H9 (cell line): ENCODE measurements at regions not wholly inside any gene's neighbourhood (a gene's known extent, or its start where the extent isn't known, plus 50 kb on each side); places are given as distances from the start of the nearest gene placed in this dataset.
A peak's percentile ranks its signal among the peaks of the same experiment; 100 is the strongest.

Experiments
- DNase-seq: peaks from one replicate; pipeline ENCODE4 v3.0.0-alpha.2; 2017
- H2AFZ ChIP-seq: one replicate; pipeline ENCODE4 v1.6.1; 2013; ENCODE audit warnings: mild to moderate bottlenecking, low read length, control low read depth, moderate library complexity
- H2AK5ac ChIP-seq: 2 replicates; pipeline ENCODE4 v1.6.1; 2013; ENCODE audit warnings: low read length, control low read depth, mixed read lengths; ENCODE audit not compliant: insufficient read length
- H2BK120ac ChIP-seq: one replicate; pipeline ENCODE4 v1.6.1; 2013; ENCODE audit warnings: low read depth, mild to moderate bottlenecking, low read length, control low read depth, inconsistent platforms; ENCODE audit not compliant: poor library complexity, severe bottlenecking
- H2BK12ac ChIP-seq: 2 replicates; pipeline ENCODE4 v1.6.1; 2013; ENCODE audit warnings: low read length, control low read depth, mixed read lengths, low read depth; ENCODE audit not compliant: insufficient read length
- H2BK15ac ChIP-seq: 2 replicates; pipeline ENCODE4 v1.6.1; 2013; ENCODE audit warnings: low read depth, low read length, control low read depth
- H2BK20ac ChIP-seq: one replicate; pipeline ENCODE4 v1.6.1; 2013; ENCODE audit warnings: low read depth, mild to moderate bottlenecking, low read length, control low read depth, inconsistent platforms; ENCODE audit not compliant: poor library complexity, severe bottlenecking
- H2BK5ac ChIP-seq: 2 replicates; pipeline ENCODE4 v1.6.1; 2013; ENCODE audit warnings: low read length, control low read depth, mixed read lengths; ENCODE audit not compliant: insufficient read length
- H3K14ac ChIP-seq: 2 replicates; pipeline ENCODE4 v1.6.1; 2013; ENCODE audit warnings: low read length, control low read depth; ENCODE audit not compliant: insufficient read depth
- H3K18ac ChIP-seq: 2 replicates; pipeline ENCODE4 v1.6.1; 2013; ENCODE audit warnings: low read depth, mild to moderate bottlenecking, mixed read lengths, low read length, control low read depth; ENCODE audit not compliant: insufficient read length
- H3K23ac ChIP-seq: 2 replicates; pipeline ENCODE4 v1.6.1; 2013; ENCODE audit warnings: low read length, control low read depth, mixed read lengths, low read depth; ENCODE audit not compliant: insufficient read length
- H3K23me2 ChIP-seq: 2 replicates; pipeline ENCODE4 v1.6.1; 2013; ENCODE audit warnings: low read depth, mild to moderate bottlenecking, mixed read lengths, low read length, control low read depth; ENCODE audit not compliant: insufficient read length, poor library complexity, severe bottlenecking
- H3K27ac ChIP-seq: 2 replicates; pipeline ENCODE4 v1.5.1; 2013; ENCODE audit warnings: low read length, control low read depth, mixed read lengths, low read depth; ENCODE audit not compliant: insufficient read length
- H3K27me3 ChIP-seq: 2 replicates; pipeline ENCODE4 v1.6.1; 2013; ENCODE audit warnings: low read length, control low read depth, inconsistent platforms; ENCODE audit not compliant: insufficient read depth
- H3K4ac ChIP-seq: 2 replicates; pipeline ENCODE4 v1.6.1; 2013; ENCODE audit warnings: low read depth, mild to moderate bottlenecking, control low read depth, inconsistent platforms, low read length, moderate library complexity
- H3K4me1 ChIP-seq: 2 replicates; pipeline ENCODE4 v1.6.1; 2013; ENCODE audit warnings: low read length, control low read depth, inconsistent platforms; ENCODE audit not compliant: insufficient read depth
- H3K4me2 ChIP-seq: 2 replicates; pipeline ENCODE4 v1.6.1; 2013; ENCODE audit warnings: low read length, control low read depth, mixed read lengths; ENCODE audit not compliant: insufficient read length, insufficient read depth
- H3K56ac ChIP-seq: 2 replicates; pipeline ENCODE4 v1.6.1; 2013; ENCODE audit warnings: low read depth, mild to moderate bottlenecking, mixed read lengths, low read length, control low read depth; ENCODE audit not compliant: insufficient read length
- H3K79me1 ChIP-seq: 2 replicates; pipeline ENCODE4 v1.6.1; 2013; ENCODE audit warnings: low read depth, mild to moderate bottlenecking, moderate library complexity, low read length, control low read depth, inconsistent platforms; ENCODE audit not compliant: insufficient read depth, poor library complexity, severe bottlenecking
- H3K79me2 ChIP-seq: 2 replicates; pipeline ENCODE4 v1.6.1; 2013; ENCODE audit warnings: low read length, control low read depth, inconsistent platforms; ENCODE audit not compliant: insufficient read depth
- H3K9ac ChIP-seq: 2 replicates; pipeline ENCODE4 v1.6.1; 2013; ENCODE audit warnings: low read length, control low read depth, mixed read lengths; ENCODE audit not compliant: insufficient read length; ENCODE audit errors: extremely low read depth
- H3K9me3 ChIP-seq: one replicate; pipeline ENCODE4 v1.6.1; 2013; ENCODE audit warnings: low read depth, low read length, inconsistent platforms; ENCODE audit not compliant: control insufficient read depth
- H3T11ph ChIP-seq: one replicate; pipeline ENCODE4 v1.6.1; 2013; ENCODE audit warnings: mild to moderate bottlenecking, low read length, control low read depth, inconsistent platforms
- H4K20me1 ChIP-seq: one replicate; pipeline ENCODE4 v1.6.1; 2013; ENCODE audit not compliant: control insufficient read depth, insufficient read length, insufficient read depth
- H4K5ac ChIP-seq: 2 replicates; pipeline ENCODE4 v1.6.1; 2013; ENCODE audit warnings: low read depth, mild to moderate bottlenecking, mixed read lengths, low read length, control low read depth; ENCODE audit not compliant: insufficient read length
- H4K8ac ChIP-seq: replicated peaks from 2 replicates; pipeline ENCODE4 v1.6.1; 2013; ENCODE audit warnings: low read length, control low read depth, mixed read lengths, low read depth; ENCODE audit not compliant: insufficient read length
- H4K91ac ChIP-seq: 2 replicates; pipeline ENCODE4 v1.6.1; 2013; ENCODE audit warnings: low read depth, mild to moderate bottlenecking, moderate library complexity, mixed read lengths, low read length, control low read depth; ENCODE audit not compliant: insufficient read length
- H3K27ac Mint-ChIP-seq, 3 experiments: 2 replicates in 2 of 3; 3 replicates in 1 of 3; pipeline ENCODE4 v1.8.0; 2020 to 2021; ENCODE audit warnings: mixed read lengths in 3 of 3, mild to moderate bottlenecking in 1 of 3, moderate library complexity in 1 of 3
- H3K27me3 Mint-ChIP-seq: 2 replicates; pipeline ENCODE4 v1.8.0; 2021; ENCODE audit warnings: low read depth, mild to moderate bottlenecking, moderate library complexity, mixed read lengths
- H3K36me3 Mint-ChIP-seq, 3 experiments: 2 replicates in 2 of 3; 3 replicates in 1 of 3; pipeline ENCODE4 v1.8.0; 2020 to 2021; ENCODE audit warnings: low read depth in 3 of 3, mixed read lengths in 3 of 3; ENCODE audit not compliant: insufficient read depth in 1 of 3
- H3K4me1 Mint-ChIP-seq, 2 experiments: 2 replicates each; pipeline ENCODE4 v1.8.0; 2020; ENCODE audit warnings: mixed read lengths in 2 of 2
- H3K4me3 Mint-ChIP-seq, 2 experiments: 2 replicates in 1 of 2; 3 replicates in 1 of 2; pipeline ENCODE4 v1.8.0; 2020 to 2021; ENCODE audit warnings: mild to moderate bottlenecking in 2 of 2, mixed read lengths in 2 of 2, moderate library complexity in 1 of 2
- H3K9me3 Mint-ChIP-seq, 2 experiments: 2 replicates in 1 of 2; 3 replicates in 1 of 2; pipeline ENCODE4 v1.8.0; 2020; ENCODE audit warnings: mild to moderate bottlenecking in 2 of 2, mixed read lengths in 2 of 2, moderate library complexity in 1 of 2
- CTCF ChIP-seq: fragments of 200-600 bp; sonication (generic); conservative IDR thresholded peaks from 3 replicates; pipeline ENCODE4 v1.8.0; 2021; ENCODE audit warnings: antibody characterized with exemption, mild to moderate bottlenecking
- WGBS: extraction: QIAGEN DNeasy Blood & Tissue Kit; methylation state at CpG from one replicate; pipeline ENCODE4 v1.1.7; 2013; ENCODE audit warnings: missing lambda C conversion rate, low lambda C conversion rate, mixed read lengths; ENCODE audit not compliant: insufficient read length; ENCODE audit errors: extremely low coverage; 5-methylcytosine and 5-hydroxymethylcytosine counted together

GRCh38 chr11:90310210-90310609, 87.4 kb upstream of the CHORDC1 start:
- no peaks in the 10 kb centered on the region for H3K9me3 ChIP-seq
- WGBS: no CpG with 5 or more reads among the region's 1 CpG
- H3K4ac ChIP-seq: no peak overlapping the region

More at GRCh38 chr11:90310210-90310609, 87.4 kb upstream of the CHORDC1 start:
- Histone ChIP-seq H4K20me1 (no peaks in the 10 kb centered on the region), H3K27me3 (no peaks in the 10 kb centered on the region), H3K56ac (no peak overlapping the region), H3K23me2 (no peaks in the 10 kb centered on the region), H3K9ac (no peak overlapping the region), H4K5ac (no peak overlapping the region), H2AFZ (no peak overlapping the region), H2BK120ac (no peak overlapping the region), H3K23ac (no peak overlapping the region), H3K18ac (no peak overlapping the region), H2BK5ac (no peak overlapping the region), H3K4me2 (no peak overlapping the region), H2BK12ac (no peak overlapping the region), H2BK20ac (no peak overlapping the region), H3T11ph (no peak overlapping the region), H3K79me1 (no peaks in the 10 kb centered on the region), H3K27ac (no peak overlapping the region), H4K8ac (no peak overlapping the region), H3K4me1 (no peaks in the 10 kb centered on the region), H3K14ac (no peak overlapping the region), H3K79me2 (no peaks in the 10 kb centered on the region), H2BK15ac (no peak overlapping the region), H4K91ac (no peak overlapping the region), H2AK5ac (no peak overlapping the region)
- Mint-ChIP-seq H3K4me1 (no peaks in the 10 kb centered on the region), H3K9me3 (peaks cover 0 to 6% of the 10 kb centered on the region in 2 experiments; a peak in 1 of 5 replicates), H3K36me3 (no peaks in the 10 kb centered on the region), H3K27ac (no peak overlapping the region), H3K27me3 (no peaks in the 10 kb centered on the region; the same call in 1 of the 2 replicates), H3K4me3 (no peak overlapping the region)
- peak; percentile 14; the same call in 1 of the 3 replicates for TF ChIP-seq CTCF
- DNase-seq: no peak
